BE2C (cell line): ENCODE measurements at regions not wholly inside any gene's neighbourhood (a gene's known extent, or its start where the extent isn't known, plus 50 kb on each side); places are given as distances from the start of the nearest gene placed in this dataset.

Experiments
- DNase-seq: peaks from one replicate; pipeline ENCODE4 v3.0.0-alpha.2; 2020
- H3K27me3 ChIP-seq: fragments of 250-450 bp; sonication (Bioruptor Pico); 2 replicates; pipeline ENCODE4 v1.5.1; 2020; ENCODE audit warnings: mild to moderate bottlenecking
- H3K36me3 ChIP-seq: fragments of 250-450 bp; sonication (Bioruptor Pico); 2 replicates; pipeline ENCODE4 v1.5.1; 2020; ENCODE audit warnings: mild to moderate bottlenecking
- H3K4me1 ChIP-seq: fragments of 250-450 bp; sonication (Bioruptor Pico); 2 replicates; pipeline ENCODE4 v1.5.1; 2020
- H3K4me3 ChIP-seq: 2 replicates; pipeline ENCODE4 v1.5.1; 2011; ENCODE audit warnings: low read depth, low read length
- H3K9me3 ChIP-seq: fragments of 250-450 bp; sonication (Bioruptor Pico); 2 replicates; pipeline ENCODE4 v1.5.1; 2020
- CTCF ChIP-seq: IDR thresholded peaks from 2 replicates; pipeline ENCODE4 v1.5.1; 2012; ENCODE audit warnings: mild to moderate bottlenecking, low read depth, low read length

GRCh38 chrX:104430742-104431119 is 135.3 kb upstream of the IL1RAPL2 start:
- Histone ChIP-seq H3K4me1 (no peaks in the 10 kb centered on the region), H3K27me3 (no peaks in the 10 kb centered on the region), H3K9me3 (no peaks in the 10 kb centered on the region), H3K4me3 (no peak overlapping the region), H3K36me3 (no peaks in the 10 kb centered on the region)
- no peak for TF ChIP-seq CTCF
- DNase-seq, result no peak

GRCh38 chrX:104430072-104430741 is 135.8 kb upstream of the IL1RAPL2 start:
- Histone ChIP-seq H3K9me3 (no peaks in the 10 kb centered on the region), H3K27me3 (no peaks in the 10 kb centered on the region), H3K4me1 (no peaks in the 10 kb centered on the region), H3K36me3 (no peaks in the 10 kb centered on the region), H3K4me3 (no peak overlapping the region)
- no peak for DNase-seq
- TF ChIP-seq CTCF, result no peak

- Histone ChIP-seq H3K9me3 (no peaks in the 10 kb centered on the region), H3K36me3 (no peaks in the 10 kb centered on the region), H3K4me3 (no peak overlapping the region), H3K4me1 (no peaks in the 10 kb centered on the region), H3K27me3 (no peaks in the 10 kb centered on the region)
- DNase-seq, result no peak
- no peak for TF ChIP-seq CTCF
These were observed 137.8 kb upstream of the IL1RAPL2 start for GRCh38 chrX:104428231-104428630.

GRCh38 chrX:104427693-104428092 is 138.3 kb upstream of the IL1RAPL2 start:
- Histone ChIP-seq H3K9me3 (no peaks in the 10 kb centered on the region), H3K4me3 (no peak overlapping the region), H3K36me3 (no peaks in the 10 kb centered on the region), H3K4me1 (no peaks in the 10 kb centered on the region), H3K27me3 (no peaks in the 10 kb centered on the region)
- TF ChIP-seq CTCF, result no peak
- DNase-seq, result no peak

- Histone ChIP-seq H3K9me3 (no peaks in the 10 kb centered on the region), H3K27me3 (no peaks in the 10 kb centered on the region), H3K36me3 (no peaks in the 10 kb centered on the region), H3K4me3 (no peak overlapping the region), H3K4me1 (no peaks in the 10 kb centered on the region)
- DNase-seq, result no peak
- no peak for TF ChIP-seq CTCF
These were observed 138.9 kb upstream of the IL1RAPL2 start for GRCh38 chrX:104427073-104427472.

- no peak for TF ChIP-seq CTCF
- Histone ChIP-seq H3K4me3 (no peak overlapping the region), H3K9me3 (no peaks in the 10 kb centered on the region), H3K36me3 (no peaks in the 10 kb centered on the region), H3K4me1 (no peaks in the 10 kb centered on the region), H3K27me3 (no peaks in the 10 kb centered on the region)
- no peak for DNase-seq
These were observed 145.1 kb upstream of the IL1RAPL2 start for GRCh38 chrX:104420907-104421306.
